ENCODE measurements at regions not wholly inside any gene's neighbourhood (a gene's known extent, or its start where the extent isn't known, plus 50 kb on each side); places are given as distances from the start of the nearest gene placed in this dataset.
"Not testable (repeated sequence)": the region's sequence is repeated elsewhere in the genome, so short reads cannot be mapped to it uniquely, and the experiment has no call there.

GRCh38 chr4:29082684-29083083 is 1637.5 kb upstream of the PCDH7 start:
- no peak for DNase-seq (ENCODE audit: low read depth in 4 of 4, low spot score in 3 of 4)

GRCh38 chr4:29085748-29086147 is 1634.4 kb upstream of the PCDH7 start:
- no peak for DNase-seq (ENCODE audit: low read depth in 4 of 4, low spot score in 3 of 4)

DNA sequence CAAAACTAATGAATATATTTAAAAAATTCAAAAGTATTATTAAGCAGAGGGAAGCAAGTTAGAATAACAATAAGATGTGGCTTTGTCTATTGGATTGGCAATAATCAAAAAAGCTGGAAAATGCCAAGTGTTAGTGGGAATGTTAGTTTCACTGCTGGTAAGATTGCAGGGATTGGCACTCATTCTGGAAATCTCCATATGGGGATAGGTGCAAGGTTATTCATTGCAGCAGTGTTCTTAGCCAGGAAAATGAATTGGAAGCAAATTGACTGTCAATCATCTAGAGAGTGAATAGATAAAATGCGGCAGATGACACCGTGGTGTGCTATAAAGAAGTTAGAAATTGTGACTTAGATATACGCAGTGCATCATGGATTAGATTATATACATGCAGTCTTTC is 1615.5 kb upstream of the PCDH7 start:
- no peak for DNase-seq (ENCODE audit: low read depth in 4 of 4, low spot score in 3 of 4)

GRCh38 chr4:29113960-29114359 is 1606.2 kb upstream of the PCDH7 start:
- no peak for DNase-seq (ENCODE audit: low read depth in 4 of 4, low spot score in 3 of 4)

DNA sequence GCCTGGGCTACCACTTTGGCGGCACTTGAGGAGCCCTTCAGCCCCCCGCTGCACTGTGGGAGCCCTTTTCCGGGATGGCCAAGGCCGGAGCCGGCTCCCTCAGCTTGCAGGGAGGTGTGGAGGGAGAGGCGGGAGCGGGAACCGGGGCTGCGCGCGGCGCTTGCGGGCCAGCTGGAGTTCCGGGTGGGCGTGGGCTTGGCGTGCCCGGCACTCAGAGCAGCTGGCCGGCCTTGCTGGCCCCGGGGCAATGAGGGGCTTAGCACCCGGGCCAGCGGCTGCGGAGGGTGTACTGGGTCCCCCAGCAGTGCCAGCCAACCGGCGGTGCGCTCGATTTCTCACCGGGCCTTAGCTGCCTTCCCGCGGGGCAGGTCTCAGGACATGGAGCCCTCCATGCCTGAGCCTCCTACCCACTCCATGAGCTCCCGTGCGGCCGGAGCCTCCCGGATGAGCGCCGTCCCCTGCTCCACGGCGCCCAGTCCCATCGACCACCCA is 1602.9 kb upstream of the PCDH7 start:
- DNase-seq (ENCODE audit: low read depth in 4 of 4, low spot score in 3 of 4), result not testable (repeated sequence)

DNA sequence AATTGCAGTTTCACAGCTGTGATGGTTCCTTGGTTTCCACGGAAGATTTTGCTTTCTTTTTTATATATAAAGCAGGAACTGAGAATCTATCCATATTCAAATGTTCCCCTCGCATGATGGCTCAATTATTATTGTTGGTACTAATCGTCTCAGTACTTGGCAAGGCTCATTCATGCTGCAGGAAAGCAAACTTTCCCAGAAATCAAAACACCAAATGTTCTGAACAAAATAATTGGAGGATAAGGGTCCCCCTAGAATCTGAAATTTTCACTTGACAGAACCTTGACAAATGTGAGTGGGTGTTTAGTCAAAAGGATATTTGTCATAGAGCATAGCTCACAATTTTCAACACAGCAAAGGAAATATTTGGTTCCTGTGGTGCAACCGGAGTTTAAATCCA is 1598.6 kb upstream of the PCDH7 start:
- DNase-seq (ENCODE audit: low read depth in 4 of 4, low spot score in 3 of 4), result no peak

- no peak for DNase-seq (ENCODE audit: low read depth in 4 of 4, low spot score in 3 of 4)
These were observed 1591.4 kb upstream of the PCDH7 start for GRCh38 chr4:29128810-29129209.

DNA sequence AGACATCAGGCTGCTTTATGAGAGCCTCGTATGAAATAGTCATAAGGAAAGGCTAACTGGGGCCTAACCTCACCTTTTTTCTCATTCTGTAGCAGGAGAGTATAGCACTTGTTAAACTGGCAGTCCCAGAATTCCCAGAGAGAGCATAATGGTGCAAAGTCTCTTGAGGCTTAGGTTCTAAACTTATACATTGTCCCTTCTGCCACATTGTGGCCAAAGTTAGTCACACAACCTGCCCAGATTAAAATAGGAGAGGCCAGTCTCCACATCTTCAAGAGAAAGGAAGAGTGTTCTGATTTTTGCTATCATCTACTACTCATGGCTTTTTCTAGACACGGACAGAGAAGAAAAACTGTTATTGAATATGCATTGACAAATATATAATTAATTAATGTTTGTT is 1588.9 kb upstream of the PCDH7 start:
- DNase-seq (ENCODE audit: low read depth in 4 of 4, low spot score in 3 of 4), result no peak

GRCh38 chr4:29142708-29143107 is 1577.5 kb upstream of the PCDH7 start:
- peak in 1 of 4 donors; percentile 6 for DNase-seq (ENCODE audit: low read depth in 4 of 4, low spot score in 3 of 4)

DNA sequence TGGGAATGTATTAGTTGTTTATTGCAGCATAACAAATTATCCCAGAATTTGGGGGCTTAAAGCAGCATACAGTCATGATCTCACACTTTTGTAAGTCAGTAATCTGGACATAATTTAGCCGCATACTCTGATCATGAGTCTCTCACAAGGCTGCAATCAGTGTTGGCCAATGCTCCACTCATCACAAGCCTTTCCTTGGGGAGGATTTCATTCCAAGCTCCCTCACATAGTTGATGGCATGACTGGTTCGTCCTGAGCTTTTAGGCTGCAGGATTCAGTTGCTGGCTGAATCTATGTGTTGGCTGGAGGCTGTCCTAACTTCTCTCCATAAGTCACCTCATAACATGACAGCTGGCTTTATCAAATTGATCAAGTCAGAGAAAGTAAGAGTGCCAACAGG is 1568.6 kb upstream of the PCDH7 start:
- no peak for DNase-seq (ENCODE audit: low read depth in 4 of 4, low spot score in 3 of 4)

DNA sequence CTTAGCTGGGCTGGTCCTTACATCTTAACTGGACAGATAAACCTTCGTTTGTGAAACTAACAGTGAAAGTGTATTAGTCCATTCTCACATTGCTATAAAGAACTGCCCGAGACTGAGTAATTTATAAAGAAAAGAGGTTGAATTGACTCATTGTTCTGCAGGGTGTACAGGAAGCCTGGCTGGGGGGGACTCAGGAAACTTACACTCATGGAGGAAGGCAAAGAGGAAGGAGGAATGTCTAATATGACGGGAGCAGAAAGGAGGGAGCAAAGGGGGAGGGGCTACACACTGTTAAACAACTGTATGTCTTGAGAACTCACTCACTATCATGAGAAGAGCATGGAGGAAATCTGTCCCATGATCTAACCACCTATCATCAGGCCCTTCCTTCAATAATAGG is 1566.5 kb upstream of the PCDH7 start:
- no peak for DNase-seq (ENCODE audit: low read depth in 4 of 4, low spot score in 3 of 4)

DNA sequence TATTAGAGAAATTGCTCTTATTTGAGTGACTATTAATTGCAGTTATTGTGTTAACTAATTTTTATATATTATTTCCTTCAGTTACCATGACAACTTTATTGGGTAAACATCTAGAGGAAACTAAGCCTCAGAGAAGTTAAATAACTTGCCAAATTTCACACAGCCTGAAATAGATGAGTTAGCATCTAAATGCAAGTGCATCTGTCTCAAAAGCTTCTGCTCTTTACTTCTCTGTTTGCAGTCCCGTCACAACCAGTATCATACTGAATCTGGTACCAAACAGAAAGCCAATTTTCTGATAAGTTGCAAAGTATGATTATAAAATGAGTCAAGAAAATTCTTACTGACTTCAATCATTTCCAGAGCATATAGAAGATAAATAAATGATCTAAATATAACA is 1544.9 kb upstream of the PCDH7 start:
- DNase-seq (ENCODE audit: low read depth in 4 of 4, low spot score in 3 of 4), result no peak

DNA sequence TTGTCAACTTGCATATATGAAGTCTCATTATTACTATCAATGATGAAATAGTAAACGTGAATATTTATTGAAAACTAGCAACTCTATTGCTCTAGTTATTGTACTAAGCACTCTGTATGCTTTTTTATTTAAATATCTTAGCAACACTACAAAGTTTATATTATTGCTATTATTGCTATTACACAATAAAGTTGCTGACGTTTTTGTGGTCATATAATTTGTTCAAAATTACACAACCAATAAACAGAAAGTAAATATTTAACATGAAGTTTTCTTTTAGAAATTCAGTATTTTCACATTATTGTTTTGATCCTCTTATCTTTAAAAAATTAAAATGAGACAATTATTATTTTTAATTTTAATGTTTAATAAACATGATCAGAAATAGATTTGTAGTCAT is 1521.1 kb upstream of the PCDH7 start:
- no peak for DNase-seq (ENCODE audit: low read depth in 4 of 4, low spot score in 3 of 4)

- no peak for DNase-seq (ENCODE audit: low read depth in 4 of 4, low spot score in 3 of 4)
These were observed 1520.7 kb upstream of the PCDH7 start for GRCh38 chr4:29199485-29199884.

DNA sequence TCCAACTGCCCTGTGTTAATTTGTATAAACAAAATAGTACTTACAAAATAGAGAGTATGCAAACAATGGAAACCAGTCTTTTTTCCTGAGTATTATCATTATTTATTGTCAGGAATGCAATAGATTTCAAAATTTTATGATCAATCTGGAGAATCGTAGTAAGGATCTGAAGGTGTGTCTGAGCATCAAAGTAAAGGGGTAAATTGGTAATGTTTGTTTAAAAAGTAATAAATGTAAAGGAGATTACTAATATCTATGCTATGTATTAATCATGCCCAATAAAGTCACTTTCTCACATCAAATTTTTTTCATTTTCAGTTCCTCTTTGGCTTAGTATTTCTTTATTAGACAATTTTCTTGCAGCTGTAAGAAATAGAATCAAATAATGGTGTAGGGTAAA is 1507.1 kb upstream of the PCDH7 start:
- DNase-seq (ENCODE audit: low read depth in 4 of 4, low spot score in 3 of 4), result no peak

DNA sequence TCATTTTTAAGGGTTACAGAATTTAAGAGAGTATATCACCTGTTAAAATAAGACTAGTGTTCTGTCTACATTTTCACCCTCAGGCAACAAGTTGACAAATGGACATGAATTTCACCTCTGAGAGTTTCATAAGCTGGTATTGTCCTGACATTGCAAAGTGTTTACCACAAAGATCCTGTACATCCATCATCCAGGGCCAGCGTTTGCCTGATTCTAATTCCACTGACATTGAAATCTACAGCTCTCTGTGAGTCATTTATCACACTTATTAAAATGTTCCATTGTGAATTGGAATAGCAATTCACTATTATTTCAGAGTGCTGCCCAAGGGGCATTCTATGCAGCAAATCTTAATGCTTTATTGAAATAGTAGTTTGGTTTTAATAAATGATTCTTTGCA is 1499.4 kb upstream of the PCDH7 start:
- DNase-seq (ENCODE audit: low read depth in 4 of 4, low spot score in 3 of 4), result no peak

DNA sequence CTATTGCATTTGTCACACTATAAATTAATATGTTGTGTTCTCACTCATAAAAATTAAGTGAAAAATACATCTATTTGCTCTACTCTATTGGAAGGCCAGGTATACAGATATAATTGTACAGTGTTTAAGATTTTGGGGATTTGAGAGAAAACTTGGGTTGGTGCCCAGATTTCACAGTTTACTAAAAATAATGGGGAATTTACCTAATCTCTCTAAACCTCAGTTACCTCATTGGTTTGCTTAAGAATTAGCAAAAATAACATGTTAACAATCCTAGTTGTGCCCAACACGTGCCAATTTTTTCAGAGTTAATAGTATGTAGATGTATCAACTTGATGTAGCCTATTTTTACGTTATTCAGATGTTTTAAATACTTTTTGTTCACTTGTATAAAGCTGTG is 1495.3 kb upstream of the PCDH7 start:
- no peak for DNase-seq (ENCODE audit: low read depth in 4 of 4, low spot score in 3 of 4)

GRCh38 chr4:29240641-29241040 is 1479.5 kb upstream of the PCDH7 start:
- no peak for DNase-seq (ENCODE audit: low read depth in 4 of 4, low spot score in 3 of 4)

DNA sequence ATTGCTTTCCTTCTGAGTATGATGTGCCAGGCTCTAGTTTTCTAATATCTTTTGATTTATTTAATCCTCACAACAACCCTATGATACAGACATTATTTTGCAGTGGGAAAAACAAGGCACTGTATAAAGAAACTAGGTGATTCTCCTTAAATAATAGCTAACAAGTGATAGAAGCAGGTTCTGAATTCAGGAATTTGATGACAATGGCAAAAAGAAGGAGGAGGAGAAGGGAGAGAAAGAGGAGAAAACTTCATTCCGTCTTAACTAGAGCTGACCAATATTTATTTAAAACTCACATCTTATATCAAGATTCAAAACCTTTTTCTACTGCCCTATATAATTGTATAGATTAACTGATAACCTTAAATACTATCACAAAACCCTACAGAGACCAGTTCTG is 1477.1 kb upstream of the PCDH7 start:
- DNase-seq (ENCODE audit: low read depth in 4 of 4, low spot score in 3 of 4), result no peak

DNA sequence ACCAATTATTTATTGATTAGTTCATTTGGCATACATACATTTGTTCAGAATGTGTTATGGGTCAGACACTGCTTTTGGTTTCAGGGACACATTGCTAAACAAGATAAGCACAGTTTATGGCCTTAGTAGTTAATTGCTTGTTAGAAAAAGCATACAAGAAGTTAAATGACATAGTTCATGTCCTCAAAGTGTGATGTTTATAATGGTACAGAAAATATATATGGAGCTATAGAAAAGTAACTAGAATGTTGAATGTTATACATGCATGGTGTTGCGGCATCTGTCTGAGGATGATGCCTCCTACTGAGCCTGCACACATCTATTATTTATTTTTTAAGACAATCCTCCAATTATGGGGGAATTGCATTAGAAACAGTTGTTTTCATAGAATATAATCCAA is 1476.3 kb upstream of the PCDH7 start:
- no peak for DNase-seq (ENCODE audit: low read depth in 4 of 4, low spot score in 3 of 4)

DNA sequence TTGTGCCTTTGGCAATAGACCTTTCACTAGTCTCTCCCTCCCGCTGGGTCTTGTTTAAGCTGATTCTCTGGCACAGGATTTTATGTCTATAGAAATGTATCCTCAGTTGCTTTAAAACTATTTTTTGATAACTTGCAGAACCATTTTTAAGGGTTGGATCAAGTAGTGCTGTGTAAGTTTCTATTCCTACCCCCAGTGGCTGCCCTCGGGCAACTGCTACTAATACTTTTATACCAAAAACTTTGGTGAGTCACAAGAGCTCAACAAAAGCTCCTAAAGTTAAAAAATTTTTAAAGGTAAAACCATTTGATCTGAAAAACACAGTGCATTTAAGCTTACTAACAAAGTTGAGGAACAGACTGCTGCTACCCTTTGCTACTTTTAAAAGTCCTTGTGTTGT is 1460.6 kb upstream of the PCDH7 start:
- DNase-seq (ENCODE audit: low read depth in 4 of 4, low spot score in 3 of 4), result no peak

- DNase-seq (ENCODE audit: low read depth in 4 of 4, low spot score in 3 of 4), result peak; percentile 46 to 52 (median 49)
These were observed 1457.2 kb upstream of the PCDH7 start for GRCh38 chr4:29262986-29263385.

GRCh38 chr4:29276150-29276549 is 1444.0 kb upstream of the PCDH7 start:
- no peak for DNase-seq (ENCODE audit: low read depth in 4 of 4, low spot score in 3 of 4)

GRCh38 chr4:29277381-29277780 is 1442.8 kb upstream of the PCDH7 start:
- DNase-seq (ENCODE audit: low read depth in 4 of 4, low spot score in 3 of 4), result no peak
